NCI-H460 (cell line): ENCODE measurements at regions not wholly inside any gene's neighbourhood (a gene's known extent, or its start where the extent isn't known, plus 50 kb on each side); places are given as distances from the start of the nearest gene placed in this dataset.
"Not testable (repeated sequence)": the region's sequence is repeated elsewhere in the genome, so short reads cannot be mapped to it uniquely, and the experiment has no call there.

Source experiments
- DNase-seq: peaks from one replicate; pipeline ENCODE4 v3.0.0-alpha.2; 2016; ENCODE audit warnings: low read depth; ENCODE audit errors: extremely low read depth

DNA sequence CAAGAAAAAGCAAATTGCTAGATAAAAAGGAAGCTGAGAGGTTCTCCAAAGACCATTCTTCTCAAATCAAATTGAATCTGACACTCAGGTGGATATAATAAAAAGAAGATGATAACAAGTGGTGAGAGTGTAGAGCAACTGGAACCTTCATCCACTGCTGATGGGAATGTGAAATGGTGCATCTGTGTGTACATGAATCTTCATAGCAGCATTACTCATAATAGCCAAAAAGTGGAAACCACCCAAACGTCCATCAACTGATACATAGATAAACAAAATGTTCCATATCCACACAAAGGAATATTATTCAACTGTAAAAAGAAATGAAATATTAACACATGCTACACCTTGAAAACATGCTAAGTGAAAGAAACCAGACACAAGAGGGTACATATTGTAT is 357.2 kb upstream of the EPHA4 start:
- DNase-seq = no peak

GRCh38 chr2:221926327-221926726 is 354.2 kb upstream of the EPHA4 start:
- DNase-seq = no peak

GRCh38 chr2:221924576-221924975 is 352.5 kb upstream of the EPHA4 start:
- DNase-seq = no peak

- no peak for DNase-seq
Measured at GRCh38 chr2:221915926-221916325, 343.8 kb upstream of the EPHA4 start.

DNA sequence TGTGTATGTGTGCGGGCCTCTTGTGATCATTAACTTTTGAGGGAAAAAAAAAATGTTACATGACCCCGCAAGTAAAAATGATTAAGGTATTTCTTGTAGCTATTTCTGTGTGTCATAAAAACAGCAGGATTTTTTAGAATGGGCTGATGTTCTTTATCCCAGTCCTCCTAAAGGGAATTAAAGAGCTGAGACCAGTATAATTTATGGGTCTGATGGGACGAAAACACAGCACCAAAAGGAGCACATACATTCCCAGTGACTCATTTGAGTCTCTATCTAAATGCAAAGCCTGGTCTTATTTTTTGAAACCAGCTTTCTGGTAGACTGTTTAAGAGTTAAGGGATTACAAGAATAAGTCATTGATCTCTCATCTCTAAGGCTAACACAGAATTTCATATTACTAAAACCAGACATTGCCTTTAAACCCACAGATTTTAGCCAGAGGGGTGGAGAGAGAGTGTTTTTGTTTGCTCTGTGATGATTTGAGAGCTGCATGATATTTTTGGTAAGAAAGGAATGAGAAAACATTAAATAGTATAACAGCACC is 342.3 kb upstream of the EPHA4 start:
- no peak for DNase-seq

- DNase-seq = no peak
Measured at GRCh38 chr2:221911890-221912289, 339.8 kb upstream of the EPHA4 start.

GRCh38 chr2:221911321-221911720 is 339.2 kb upstream of the EPHA4 start:
- no peak for DNase-seq

DNA sequence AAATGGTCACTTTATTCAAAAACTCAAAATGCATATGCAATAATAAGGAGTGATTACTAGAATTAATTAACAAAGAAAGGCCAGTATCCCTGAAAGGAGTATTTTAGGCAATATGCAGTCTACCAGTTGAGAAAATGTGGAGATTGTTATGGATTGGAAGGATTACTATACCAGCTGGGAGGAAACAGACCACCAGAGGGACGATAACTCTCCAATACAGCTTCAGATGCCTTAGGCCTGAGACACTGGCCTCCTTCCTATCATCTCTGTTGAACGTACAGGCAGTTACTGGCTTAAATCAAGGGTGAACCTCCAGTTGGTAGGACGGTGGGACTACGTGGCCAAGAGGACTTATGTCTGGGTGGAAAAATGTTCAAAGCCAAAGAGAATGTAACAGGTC is 336.4 kb upstream of the EPHA4 start:
- DNase-seq = no peak

DNA sequence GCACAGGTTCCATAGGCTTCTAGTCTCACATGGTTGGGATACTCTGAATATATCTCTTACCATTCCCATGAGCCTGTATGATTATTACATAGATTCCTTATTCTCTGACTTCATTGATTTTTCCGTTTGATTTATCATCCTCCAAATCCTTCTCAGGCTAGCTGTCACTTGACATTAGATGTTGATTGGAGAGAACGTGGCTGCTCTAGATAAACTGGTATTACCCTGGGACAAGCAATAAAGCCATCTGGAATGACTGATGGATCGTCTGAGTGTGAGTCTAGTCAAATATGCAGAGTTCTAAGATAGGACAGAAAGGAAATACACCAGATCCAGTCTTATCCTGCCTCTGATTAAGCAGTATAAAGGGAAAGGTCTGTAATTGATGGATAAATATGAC is 325.6 kb upstream of the EPHA4 start:
- no peak for DNase-seq

DNA sequence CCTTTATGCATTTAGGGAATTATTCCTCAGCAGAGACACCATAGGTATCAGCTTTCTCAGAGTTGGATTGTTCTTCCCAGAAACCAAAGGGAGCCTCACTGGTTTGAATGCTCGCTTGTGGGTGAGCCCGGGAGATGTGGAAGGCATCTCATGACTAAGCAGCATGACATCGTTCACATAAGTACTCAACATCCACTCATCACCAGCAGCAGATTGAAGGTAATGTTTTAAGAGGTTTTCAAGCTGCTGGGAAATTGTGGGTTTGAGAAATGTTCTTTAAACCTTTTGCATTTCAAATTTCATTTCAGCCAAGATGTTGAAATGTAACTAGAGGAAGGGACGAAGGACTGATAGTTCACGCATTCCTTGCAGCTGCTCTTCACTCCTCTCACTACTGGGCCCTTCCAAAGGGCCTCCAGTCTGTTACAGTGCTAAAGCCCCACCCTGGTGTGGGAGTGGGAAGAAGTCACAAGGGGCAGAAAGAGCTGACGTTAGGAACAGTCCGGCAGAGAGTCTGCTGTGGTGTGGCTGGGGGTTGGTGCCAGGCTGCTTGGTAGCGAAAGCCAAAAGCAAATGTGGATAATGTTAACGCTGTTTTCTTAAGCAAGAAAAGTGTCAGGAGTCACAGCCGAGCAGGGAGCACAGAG is 324.5 kb upstream of the EPHA4 start:
- DNase-seq = peak; percentile 2

- DNase-seq = no peak
Measured at GRCh38 chr2:221895366-221896121, 323.4 kb upstream of the EPHA4 start.

GRCh38 chr2:221893501-221893900 is 321.4 kb upstream of the EPHA4 start:
- no peak for DNase-seq

- DNase-seq = not testable (repeated sequence)
Measured at GRCh38 chr2:221892006-221892405, 319.9 kb upstream of the EPHA4 start.

GRCh38 chr2:221883976-221884375 is 311.9 kb upstream of the EPHA4 start:
- DNase-seq = no peak

- DNase-seq = no peak
Measured at GRCh38 chr2:221876016-221876415, 303.9 kb upstream of the EPHA4 start.

- no peak for DNase-seq
Measured at GRCh38 chr2:221874444-221874843, 302.3 kb upstream of the EPHA4 start.

DNA sequence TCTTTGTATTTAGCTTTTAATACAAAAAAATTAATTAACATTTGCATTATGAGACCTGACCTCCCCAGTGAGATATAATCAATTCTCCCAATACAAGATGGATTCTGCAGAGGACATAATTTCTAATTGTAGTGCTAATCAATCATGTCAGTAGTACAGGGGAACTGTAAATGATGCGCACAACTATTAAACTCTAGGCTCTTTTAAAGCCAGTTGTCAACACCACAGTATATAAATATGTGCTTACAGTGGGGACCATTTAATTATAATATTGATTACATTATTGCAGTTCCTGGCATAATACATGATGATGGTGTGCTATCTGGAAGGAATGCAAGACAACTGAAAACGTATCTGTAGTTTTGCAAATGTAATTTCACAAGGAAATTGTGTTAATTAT is 285.6 kb upstream of the EPHA4 start:
- DNase-seq = no peak

- DNase-seq = no peak
Measured at GRCh38 chr2:221853297-221853696, 281.2 kb upstream of the EPHA4 start.

GRCh38 chr2:221851531-221852045 is 279.5 kb upstream of the EPHA4 start:
- DNase-seq = no peak

DNA sequence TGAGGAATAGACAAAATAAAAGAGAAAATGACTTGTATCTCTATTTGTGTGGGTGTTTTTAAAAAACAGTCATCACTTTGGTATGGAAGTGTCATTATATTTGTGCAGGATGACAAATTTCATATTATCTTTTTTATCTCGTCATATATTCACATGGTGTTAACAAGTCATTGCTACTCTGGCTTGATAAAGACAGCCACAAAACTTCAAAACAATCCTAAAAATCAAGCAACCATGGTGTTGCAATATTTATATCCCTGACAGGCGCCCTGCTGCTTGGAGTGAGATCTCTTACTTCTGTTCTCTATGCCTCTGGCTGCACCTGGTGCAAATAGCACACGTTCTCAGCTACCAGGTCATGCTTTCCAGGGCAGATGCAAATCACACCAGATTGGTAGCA is 278.0 kb upstream of the EPHA4 start:
- no peak for DNase-seq

- DNase-seq = no peak
Measured at GRCh38 chr2:221848286-221848685, 276.2 kb upstream of the EPHA4 start.

DNA sequence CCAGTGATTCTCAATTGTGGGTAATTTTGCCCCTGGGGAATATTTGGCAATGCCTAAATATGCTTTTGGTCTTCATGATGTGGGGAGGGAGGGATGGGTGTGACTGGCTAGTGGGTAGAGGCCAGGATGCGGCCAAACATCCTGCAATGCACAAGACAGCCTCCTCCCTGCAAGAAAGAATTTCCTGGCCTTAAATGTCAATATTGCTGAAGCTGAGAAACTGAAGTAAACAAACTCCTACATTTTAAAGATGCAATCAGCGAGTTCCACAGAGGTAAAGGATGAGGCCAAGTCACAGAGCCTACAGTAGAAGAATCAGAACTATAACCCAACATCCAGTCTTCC is 272.9 kb upstream of the EPHA4 start:
- DNase-seq = no peak
